ENCODE measurements at regions not wholly inside any gene's neighbourhood (a gene's known extent, or its start where the extent isn't known, plus 50 kb on each side); places are given as distances from the start of the nearest gene placed in this dataset.

- no peak for TF ChIP-seq POLR2AphosphoS5 (IDR thresholded peaks at IDR 0.05; ENCODE audit: borderline replicate concordance, low read depth, low read length)
- TF ChIP-seq EZH2 (IDR thresholded peaks at IDR 0.05) = no peak
- TF ChIP-seq FOXP2 (optimal IDR thresholded peaks at IDR 0.05; ENCODE audit: control extremely low read depth, extremely low read length, insufficient read depth) = no peak
Measured at GRCh38 chr4:63728480-63729177, 680.6 kb downstream of the TECRL start.

All from SK-N-MC (cell line).